GM12873 (cell line): ENCODE measurements at regions not wholly inside any gene's neighbourhood (a gene's known extent, or its start where the extent isn't known, plus 50 kb on each side); places are given as distances from the start of the nearest gene placed in this dataset.

ENCODE experiments used
- CTCF ChIP-seq: IDR thresholded peaks from 2 replicates; pipeline ENCODE4 v1.5.1; 2012; ENCODE audit warnings: low read depth, mild to moderate bottlenecking, moderate library complexity, low read length, control low read depth; ENCODE audit not compliant: insufficient read depth; ENCODE audit errors: missing control alignments

DNA sequence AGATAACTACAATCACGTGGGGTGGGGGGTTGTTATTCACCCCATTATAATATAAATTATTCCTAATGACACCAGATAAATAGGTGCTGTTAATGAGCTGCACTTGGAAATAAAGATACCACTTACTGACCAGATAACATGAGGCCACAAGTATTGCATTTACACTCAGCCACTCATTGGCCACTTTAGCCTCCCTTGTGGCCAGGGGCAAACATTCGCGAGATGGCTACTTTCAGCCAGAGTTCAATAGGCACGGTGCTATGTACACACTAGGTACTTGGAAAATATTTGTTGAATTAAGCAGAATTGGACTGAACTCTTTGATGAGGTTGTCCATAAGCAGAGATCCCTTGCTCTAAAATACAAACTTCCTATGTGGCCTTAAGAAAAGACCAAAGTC lies 713.7 kb upstream of the TENM3 start:
- no peak for TF ChIP-seq CTCF

GRCh38 chr4:181536196-181536746 lies 706.9 kb upstream of the TENM3 start:
- TF ChIP-seq CTCF, result no peak

DNA sequence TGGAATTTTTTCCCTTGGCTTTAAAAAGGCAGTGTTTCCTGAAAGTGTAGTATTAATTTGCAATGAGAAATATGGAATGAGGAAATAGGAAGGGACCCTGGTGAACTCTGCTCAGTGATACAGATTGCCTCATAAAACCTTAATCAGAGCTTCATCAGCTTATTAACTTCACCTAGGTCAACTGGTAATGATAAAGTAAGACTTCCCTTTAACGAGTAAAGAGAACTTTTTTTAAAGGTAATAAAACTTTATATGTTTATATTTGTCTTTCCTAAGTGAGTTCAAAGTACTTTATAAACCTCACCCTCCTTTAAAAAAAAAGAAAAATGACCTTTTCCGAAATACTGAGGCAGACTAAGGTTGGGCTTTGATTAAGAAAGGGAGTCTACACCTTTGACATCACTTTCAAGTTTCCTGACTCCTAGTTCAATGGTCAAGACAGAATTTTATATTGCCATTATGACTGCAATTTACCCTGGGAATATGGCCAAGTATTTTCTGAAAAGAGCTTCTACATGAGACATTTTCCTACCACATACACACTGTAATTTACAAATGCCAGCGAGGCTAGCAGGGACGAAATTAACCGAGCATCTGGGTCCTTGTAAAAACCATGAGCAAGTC lies 706.3 kb upstream of the TENM3 start:
- TF ChIP-seq CTCF, result no peak

DNA sequence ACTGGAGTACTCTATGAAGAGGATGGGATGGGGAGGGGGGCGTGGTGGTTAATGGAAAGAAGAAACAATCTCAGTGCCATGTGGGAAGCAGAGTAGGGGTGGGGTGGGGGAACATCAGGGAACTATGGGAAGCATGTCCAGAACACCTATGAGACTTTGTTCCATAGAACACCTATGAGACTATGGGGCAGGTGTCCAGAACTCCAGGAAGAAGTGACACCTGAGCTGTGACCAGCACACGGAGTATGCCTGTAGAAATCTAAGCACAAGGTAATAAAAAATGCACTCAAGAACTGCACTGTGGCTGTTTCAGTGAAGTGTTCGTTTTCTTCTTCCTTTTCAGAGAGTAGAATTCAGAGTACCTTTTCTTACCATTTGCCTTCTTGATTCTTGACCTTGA lies 704.8 kb upstream of the TENM3 start:
- TF ChIP-seq CTCF, result no peak

DNA sequence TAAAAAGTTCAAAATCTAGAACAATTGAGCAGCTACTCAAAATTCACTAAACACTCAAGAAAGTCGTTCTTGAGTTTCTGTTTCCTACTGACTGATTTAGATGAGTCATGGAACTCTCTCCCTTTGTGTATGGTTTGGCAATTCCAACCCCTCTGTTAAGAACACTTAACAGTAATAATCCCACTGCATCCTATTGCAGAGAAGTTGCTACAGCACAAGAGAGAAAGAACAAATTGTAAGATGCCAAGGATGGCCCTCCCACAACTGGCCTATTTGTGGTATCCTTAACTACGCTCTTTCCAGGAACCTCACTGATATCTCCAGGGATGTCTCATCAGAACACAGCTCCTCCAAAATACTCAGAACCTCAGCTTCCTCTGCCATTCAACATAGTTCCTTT lies 701.8 kb upstream of the TENM3 start:
- no peak for TF ChIP-seq CTCF

DNA sequence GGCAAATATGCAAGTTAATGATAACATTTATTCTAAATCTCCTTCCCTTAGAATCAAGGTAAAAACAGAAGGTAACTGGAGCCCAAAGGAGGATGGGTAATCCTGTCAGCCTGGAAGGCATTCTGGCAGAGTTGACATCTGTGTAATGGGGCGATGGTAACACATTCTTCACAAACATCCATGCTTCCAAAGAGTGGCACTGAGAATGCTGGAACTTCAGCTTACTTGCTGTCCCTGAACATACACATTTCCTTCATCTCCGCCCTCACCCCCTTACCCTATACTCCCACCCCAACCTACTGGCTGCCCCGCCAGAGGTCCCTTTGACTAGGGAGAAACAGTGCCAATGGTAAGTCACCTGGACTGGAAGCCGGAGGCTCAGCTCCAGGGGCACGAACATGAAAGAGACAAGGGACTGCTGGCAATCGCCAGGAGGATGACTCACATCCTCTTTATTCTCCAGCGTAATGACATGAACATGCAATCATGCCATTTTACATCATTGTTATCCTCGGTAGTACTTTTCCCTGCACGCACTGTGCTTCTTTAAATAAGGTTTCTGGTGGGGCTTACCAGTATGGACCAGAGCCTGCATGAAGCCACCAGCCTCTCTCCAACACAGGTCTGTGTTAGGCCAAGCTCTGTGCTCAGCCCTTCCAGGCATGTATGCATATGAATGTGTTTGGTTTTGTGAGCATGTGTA lies 694.2 kb upstream of the TENM3 start:
- no peak for TF ChIP-seq CTCF

- no peak for TF ChIP-seq CTCF
These were observed 693.5 kb upstream of the TENM3 start for GRCh38 chr4:181549576-181550188.
